SKM-1 (cell line): ENCODE measurements at regions not wholly inside any gene's neighbourhood (a gene's known extent, or its start where the extent isn't known, plus 50 kb on each side); places are given as distances from the start of the nearest gene placed in this dataset.

Source experiments
- DNase-seq: peaks from one replicate; lab custom pipeline; 2025; ENCODE audit not compliant: unreplicated experiment; lab: John Stamatoyannopoulos, UW

DNA sequence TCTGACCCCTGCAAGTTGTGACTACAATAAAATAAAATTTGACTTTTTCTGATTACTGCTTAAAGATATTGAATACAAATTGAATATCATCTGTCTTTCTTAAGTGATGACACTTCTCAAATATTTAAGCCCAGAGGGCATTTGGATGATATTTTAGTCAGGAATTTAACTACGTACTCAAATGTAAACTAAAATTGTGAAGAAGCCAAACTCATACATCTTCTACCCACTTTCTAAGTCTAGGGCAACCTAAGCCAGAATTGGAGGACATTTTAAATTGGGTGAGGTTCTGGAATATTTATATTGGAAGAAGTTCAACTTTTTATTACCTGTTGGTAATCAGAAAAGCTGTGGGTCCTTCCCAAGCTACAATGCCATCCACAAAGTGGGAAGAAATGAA, 149.1 kb upstream of the WDR11 start:
- DNase-seq = no peak

DNA sequence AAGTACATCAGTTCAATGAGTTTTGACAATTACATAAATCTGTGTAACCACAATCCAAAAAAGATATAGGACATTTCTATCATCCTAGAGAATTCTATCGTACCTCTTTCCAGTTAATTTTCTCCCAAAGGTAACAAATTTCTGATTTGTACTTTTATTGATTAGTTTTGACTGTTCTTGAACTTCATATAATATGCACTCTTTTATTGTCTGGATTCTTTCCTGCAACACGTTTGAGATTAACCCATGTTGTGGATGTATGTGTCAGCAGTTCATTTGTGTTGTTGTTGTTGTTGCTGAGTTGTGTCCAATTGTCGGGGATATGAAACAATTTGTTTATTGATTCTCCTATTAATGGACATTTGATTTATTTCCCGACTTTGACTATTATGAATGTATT, 145.9 kb upstream of the WDR11 start:
- DNase-seq = no peak

DNA sequence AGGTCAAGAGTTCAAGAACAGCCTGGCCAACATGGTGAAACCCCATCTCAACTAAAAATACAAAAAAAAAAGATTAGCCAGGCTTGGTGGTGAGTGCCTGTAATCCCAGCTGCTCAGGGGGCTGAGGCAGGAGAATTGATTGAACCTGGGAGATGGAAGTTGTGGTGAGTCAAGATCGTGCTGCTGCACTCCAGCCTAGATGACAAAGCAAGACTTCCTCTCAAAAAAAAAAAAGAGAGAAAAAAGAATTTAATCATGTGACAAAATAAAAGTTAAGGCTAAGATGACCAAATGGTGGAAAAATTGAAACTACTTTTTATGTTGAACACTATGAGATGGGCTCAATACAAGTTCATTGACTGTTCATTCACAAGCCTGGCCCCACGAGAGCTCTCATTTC, 141.1 kb upstream of the WDR11 start:
- DNase-seq = no peak

DNA sequence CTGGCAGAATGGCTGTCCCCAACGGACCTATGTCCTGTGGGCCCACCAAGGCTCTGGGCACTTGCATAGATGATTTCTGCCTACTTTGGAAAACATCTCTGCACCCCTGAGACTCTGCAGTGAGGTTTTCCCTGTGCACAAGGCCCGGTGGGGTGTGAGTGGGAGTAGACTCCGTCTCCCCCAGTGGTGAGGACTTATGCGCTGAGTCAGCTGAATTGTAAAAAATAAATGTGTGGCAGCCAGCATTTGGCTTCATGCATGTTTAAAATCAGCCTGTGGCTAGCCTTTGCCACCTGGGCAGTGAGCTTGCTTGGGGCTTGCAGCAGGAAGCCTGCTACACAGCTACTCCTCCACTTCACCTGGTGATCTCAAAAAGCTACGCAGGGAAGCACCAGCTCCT, 139.3 kb upstream of the WDR11 start:
- DNase-seq = no peak

DNA sequence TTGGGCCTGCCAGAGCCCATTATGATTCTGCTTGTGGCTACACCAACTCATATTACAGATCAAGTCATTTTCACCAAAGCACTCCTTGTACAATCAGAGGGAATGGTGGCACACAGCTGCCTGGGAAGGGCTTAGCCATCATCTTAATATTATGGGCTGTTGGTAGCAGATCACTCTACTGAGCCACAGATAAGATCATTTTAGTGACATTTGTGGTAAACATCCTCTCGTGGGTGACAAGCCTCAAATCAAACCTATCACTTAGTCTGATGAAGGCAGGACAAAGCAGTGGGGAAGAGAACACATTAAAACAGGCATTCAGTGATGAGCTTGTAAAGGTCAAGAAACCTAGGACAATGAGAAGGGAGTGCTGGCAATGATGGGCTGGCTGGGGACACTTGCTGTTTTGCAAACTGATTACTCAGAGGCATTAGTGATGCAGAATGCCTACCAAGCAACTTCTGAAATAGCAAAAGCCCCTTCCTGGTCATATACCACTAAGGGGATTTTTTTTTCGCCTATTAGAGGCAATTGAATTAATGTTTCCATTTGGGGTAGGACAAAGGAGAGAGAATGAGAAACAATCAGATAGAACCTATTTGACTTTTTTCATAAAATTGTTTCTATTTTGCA, 137.5 kb upstream of the WDR11 start:
- DNase-seq = no peak

DNA sequence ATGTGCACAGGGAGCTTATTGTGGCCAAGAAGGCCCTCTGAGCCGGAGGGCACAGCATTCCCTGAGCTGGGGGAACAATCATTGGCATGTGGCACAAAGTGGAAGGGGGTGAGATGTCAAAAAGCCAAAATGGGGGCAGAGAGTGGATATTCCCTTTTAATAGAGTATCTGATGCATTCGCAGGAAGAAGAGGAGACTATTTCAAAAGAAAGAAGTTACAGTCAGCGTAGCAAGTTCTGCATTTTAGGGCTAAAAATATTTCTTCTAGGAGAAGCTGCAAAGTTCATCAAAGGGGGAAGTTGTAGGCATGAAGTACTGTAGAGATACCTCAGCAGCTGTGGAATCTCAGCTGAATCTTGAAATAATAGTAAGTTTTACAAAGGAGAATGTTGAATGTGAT, 136.0 kb upstream of the WDR11 start:
- DNase-seq = peak; percentile 91

DNA sequence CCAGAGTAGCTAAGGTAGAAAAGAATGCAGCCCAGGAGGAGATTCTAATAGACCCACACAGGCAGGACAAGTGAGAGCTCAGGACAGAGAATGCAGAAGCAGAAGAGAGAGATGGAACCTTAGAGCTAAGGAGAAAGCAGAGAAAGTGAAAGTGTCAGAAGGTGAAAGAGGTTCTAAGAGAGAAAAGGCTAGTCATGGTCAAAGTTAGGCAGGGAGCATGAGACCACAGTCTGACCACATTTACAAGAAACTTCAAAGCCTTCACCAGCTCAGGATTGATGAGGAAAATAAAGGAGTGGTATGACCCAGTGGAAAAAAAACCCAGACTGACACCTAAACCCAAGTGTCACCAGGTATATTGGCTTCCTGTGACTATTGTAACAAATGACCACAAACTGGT, 131.8 kb upstream of the WDR11 start:
- DNase-seq = no peak

DNA sequence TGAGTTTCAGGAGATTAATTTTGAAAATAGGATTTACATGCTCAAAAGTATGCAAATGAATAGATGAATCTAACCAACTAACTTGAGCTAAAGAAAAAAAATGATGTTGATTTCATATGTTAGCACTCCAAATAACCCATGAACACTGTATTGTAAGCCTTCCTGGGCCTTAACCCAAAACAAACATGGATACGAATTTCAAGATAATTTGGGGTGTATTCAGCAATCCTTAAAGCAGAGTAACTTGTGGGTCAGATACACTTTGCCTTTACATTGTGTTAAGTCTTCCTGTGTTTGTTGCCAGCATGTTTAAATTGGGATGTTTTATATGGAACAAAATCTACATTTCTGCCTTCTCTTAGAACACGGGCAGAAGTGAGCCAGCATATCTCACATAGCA, 124.2 kb upstream of the WDR11 start:
- DNase-seq = no peak

DNA sequence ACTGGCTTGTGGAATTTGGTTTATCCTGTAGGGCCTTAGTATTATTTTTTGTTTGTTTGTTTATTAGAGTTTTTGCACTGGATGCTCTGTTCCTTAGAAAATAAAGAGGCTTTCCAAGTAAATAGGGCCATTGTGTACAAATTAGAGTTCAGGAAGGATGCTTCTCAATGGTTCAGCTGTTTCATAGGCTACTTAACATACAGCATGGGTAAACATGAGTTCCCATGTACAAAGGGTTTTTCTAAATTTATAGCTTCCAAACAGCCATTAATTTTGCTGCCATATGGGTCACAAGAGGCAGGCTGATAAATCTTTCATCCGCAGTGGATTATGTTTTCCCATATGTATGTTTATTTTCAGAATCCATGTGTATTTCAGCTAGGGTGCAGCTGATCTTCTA, 121.6 kb upstream of the WDR11 start:
- DNase-seq = no peak

DNA sequence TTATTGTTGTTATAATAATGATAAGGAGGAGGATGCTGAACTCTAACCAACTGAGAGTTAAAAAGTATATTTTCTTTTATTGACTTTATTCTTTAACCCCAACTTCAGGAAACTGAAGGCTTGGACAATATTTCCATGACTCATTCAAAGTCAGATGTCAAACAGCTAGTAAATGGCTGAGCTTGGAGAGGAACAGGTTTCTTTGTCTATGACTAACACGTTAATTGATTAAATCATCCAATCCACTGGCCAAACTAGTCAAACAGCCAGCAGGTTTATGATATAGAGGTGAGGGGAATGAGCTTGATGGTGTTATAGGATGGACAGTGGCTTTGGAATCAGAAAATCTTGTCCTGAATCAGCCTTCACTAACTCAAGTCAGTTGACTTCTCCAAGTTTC, 119.1 kb upstream of the WDR11 start:
- DNase-seq = no peak

DNA sequence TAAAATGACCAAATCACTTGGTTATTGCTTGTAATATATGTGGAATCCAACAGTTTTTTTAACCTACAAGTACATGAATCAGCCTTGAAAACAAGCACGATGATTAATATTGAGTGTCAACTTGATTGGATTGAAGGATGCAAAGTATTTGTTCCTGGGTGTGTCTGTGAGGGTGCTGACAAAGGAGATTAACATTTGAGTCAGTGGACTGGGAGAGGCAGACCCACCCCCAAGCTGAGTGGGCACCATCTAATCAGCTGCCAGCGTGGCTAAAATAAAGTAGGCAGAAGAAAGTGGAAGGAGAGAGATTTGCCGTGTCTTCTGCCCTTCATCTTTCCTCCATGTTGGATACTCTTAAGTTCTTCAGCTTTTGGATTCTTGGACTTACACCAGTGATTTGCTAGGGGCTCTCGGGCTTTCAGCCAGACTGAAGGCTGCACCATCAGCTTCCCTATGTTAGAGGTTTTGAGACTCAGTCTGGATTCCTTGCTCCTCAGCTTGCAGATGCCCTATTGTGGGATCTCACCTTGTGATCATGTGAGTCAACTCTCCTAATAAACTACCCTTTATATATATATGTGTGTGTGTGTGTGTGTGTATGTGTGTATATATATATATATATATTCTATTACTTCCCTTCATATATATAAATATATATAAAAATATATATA, 118.4 kb upstream of the WDR11 start:
- no peak for DNase-seq

DNA sequence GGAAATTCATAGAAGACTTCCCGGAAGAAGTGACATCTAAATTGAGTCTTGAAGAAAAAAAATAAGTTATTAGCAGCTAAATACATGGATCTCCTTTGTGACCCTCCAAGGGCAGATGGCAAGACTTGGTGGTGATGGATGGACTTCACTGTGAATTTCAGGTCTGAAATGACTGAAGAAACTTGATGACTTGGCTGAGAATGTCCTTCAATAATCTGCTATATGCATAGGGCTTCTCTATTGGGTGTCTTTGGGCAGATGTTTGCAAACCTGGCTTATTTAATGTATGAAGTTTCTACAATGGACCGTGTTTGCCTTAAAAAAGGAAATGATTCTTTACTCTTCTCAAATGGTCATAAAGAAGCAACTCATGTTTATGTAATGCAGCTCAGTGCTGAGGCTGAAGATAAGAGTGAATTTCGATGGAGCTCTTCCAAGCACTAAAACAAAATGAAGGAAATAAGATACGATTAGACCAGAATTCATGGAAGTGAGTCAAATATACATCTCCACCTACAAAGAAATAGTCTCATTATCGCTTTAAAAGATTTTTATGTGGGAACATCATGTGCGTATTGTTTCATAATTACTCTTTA, 116.6 kb upstream of the WDR11 start:
- DNase-seq = no peak

DNA sequence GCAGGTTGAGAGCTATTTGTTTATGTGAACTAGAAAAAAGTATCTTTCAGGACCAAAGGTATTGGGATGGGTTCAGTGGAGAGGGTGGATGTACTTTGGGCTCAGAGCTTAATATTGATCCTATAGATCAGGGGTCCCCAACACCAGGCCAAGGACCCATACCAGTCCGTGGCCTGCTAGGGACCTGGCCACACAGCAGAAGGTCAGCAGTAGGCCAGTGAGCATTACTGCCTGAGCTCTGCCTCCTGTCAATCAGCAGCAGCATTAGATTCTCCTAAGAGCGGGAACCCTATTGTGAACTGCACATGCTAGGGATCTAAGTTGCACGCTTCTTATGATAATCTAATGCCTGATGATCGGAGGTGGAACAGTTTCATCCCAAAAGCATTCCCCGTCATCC, 115.8 kb upstream of the WDR11 start:
- DNase-seq = no peak

DNA sequence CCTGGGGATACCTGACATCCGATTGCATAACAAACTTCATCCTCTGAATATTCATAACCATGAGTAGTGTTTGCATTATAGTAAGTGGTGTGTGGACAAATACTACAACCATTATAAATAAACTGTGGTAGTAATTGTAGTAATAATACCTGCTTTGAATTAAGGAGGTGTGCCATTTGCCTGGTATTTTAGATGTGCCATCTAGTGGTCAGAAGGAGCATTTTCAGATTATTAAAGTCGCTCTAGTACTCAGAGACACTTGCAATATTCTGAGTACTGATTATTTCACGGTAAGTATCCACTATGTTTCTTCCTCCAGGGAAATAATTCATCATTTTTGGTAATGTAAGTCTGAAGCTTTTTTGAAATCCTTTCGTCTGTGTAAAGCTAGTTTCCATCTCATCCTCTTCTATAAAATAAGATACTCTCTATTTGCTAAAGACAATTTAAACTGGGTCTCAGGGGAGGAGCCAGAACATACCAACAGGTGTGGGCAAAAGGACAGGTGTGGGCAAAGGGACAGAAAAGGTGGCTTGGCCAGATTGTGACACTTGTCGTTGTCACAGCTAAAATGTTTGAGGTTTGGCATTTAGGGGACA, 115.3 kb upstream of the WDR11 start:
- peak; percentile 63 for DNase-seq

DNA sequence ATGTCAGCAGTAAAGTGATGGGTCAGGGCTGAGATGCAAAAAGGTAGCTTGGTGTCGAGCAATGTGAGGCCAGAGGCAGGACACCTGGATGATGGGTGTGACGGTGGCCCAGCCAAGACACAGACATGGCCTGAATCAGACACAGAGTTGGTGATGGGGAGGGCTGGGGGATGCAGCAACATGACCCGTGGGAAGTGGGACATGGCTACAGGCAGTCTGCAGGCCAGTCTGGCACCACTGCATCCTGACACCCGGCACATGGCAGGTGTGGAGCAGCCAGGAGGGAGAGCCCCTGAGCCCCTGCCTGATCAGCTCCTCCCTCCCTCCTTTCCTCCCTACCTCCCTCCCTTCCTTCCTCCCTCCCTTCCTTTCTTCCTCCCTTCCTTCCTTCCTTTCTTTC, 114.8 kb upstream of the WDR11 start:
- DNase-seq = no peak

DNA sequence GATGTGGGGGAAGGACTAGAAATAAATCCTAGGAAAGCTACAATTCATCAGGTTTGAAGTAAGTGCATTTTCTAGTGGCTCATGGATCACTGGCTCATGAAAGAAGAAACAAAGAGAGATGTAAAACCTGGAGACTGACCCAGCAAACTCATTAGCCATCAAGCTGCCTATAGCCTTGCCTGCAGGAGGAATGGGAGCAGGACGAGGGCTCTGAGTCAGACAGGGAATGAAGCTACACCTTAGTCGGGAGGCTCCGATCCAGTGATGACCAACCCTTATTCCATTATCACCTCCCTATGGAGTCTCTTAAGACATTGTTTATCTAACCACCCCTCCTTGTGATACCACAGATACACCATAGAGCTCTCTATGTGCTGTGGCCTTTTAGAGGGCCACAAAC, 112.5 kb upstream of the WDR11 start:
- no peak for DNase-seq

DNA sequence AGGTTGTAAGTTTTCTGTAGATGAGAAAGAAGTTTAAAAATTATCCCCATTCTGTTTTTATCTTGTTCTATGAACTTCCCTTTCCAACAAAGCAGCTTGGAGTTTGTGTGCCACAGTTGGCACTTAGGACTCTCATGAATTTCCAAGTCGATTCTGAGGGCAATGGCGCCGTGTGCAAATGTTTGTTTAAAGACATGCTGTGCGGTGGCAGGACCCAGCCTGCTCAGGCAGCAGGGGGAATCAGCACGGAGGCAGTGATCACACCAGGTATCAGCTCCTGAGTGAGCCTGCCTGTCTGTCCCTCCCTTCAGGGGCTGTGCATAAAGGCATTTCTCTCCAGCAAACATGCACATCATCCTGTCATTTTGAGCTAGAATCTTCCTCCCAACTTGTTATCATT, 109.8 kb upstream of the WDR11 start:
- no peak for DNase-seq

DNA sequence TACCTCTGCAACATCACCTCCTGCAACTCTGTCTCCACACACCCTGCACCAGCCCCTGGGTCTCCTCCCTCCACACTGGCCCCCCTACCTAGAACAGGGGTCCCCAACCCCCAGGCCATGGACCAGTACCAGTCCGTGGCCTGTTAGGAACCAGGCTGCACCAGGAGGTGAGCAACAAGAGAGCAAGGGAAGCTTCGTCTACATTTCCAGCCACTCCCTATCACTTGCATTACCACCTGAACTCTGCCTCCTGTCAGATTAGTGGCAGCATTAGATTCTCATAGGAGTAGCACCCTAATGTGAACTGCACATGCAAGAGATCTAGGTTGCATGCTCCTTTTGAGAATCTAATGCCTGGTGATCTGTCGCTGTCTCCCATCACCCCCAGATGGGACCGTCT, 108.8 kb upstream of the WDR11 start:
- DNase-seq = no peak

DNA sequence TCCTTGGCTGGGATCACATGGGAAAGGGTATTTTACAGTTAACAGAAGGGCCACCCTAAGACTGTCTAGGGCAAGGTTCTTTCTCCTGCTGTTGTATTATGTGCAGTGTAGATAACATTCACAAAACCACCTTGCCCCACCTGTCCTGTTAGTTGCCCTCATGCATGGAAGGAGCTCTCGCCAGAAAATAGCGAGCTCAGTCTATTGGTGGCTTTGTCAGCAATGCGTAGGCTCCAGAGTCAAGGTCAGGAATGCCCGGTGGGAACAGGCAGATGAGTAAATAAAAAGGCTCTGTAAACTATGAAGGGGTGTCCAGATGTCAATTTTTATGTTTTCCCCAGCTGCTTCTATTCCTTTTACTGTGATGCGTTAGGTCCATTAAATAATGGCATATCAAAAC, 107.1 kb upstream of the WDR11 start:
- no peak for DNase-seq

DNA sequence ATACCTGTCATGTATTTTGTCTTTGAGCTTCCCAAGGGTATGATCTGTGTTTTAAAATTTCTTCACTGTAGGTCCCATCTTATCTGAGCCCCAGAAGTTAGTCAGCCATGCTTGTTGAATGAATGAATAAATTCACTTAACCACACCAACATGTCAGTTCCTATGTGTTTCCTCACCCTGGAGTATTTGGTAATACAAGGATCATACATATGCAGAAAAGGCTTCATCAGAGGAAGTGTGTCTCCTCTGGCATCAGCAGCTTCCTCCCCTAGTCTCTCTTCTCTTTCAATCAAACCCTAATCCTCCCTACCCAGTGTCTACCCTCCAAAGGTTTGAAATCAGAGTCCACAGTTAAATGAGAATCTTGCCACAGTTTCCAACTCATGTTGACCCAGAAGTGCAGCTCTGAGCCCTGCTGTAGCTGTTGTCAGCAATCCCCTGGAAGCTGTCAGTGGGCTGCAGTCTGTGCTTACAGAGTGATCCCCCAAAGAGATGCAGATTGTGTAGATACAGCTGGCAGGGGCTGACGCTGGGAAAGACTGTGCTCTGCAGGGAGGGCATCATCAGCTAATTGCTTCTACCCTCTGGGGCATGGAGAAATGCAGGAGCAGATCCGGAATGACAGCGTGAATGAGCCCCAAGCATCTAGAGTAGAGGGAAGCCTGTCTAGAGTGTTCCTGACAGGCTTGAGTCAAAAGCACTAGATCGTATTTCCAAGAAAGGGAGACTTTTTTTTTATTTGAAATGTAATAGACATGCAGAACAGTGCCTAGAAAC, 105.0 kb upstream of the WDR11 start:
- peak; percentile 48 for DNase-seq

DNA sequence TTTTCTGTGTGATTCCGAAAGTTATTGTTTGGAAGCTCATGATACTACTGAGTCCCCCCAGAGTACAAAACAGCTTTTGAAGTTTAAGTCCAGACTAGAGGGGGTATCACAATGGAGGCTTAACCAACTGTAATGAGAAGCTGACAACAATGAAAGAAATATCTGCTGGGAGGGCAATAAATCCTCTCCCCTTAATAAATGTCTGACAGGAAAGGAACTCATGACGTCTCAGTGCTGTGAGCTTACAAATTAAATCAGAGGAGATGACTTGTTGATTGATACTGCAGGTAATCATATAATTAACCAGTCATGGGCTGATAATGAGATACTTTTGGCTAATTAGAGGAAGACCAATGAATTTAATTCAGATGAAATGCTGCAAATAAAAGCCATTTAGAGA, 102.6 kb upstream of the WDR11 start:
- DNase-seq = no peak

DNA sequence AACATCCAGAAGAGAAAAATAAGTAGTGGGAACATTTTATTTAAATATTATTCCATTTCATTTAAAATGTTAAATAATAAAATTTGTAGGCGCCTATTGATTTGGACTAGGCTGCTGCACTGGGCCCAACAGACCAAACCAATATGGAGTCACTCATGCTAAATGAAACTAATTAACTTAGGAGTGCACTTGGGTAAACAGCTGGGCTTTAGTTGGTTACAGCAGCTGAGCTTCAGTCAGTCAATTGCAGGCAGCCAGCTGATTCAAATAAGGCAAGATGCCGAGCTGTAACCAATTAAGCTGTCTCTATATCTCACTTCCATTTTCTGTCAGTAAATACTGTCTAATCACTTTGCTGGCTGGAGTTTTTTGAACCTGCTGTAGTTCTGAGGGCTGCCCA, 102.1 kb upstream of the WDR11 start:
- DNase-seq = no peak
